ENCODE measurements at regions not wholly inside any gene's neighbourhood (a gene's known extent, or its start where the extent isn't known, plus 50 kb on each side); places are given as distances from the start of the nearest gene placed in this dataset.

GRCh38 chr11:86193297-86194095, 51.1 kb upstream of the EED start:
- peak; percentile 28 to 55 for DNase-seq (ENCODE audit: low read depth in 2 of 2)

GRCh38 chr11:86192519-86193257, 51.9 kb upstream of the EED start:
- no peak for DNase-seq (ENCODE audit: low read depth in 2 of 2)

- DNase-seq (ENCODE audit: low read depth in 2 of 2): no peak
These were observed 52.7 kb upstream of the EED start for GRCh38 chr11:86191874-86192273.

GRCh38 chr11:86187027-86187426, 57.5 kb upstream of the EED start:
- DNase-seq (ENCODE audit: low read depth in 2 of 2): no peak

GRCh38 chr11:86186386-86186785, 58.2 kb upstream of the EED start:
- no peak for DNase-seq (ENCODE audit: low read depth in 2 of 2)

- no peak for DNase-seq (ENCODE audit: low read depth in 2 of 2)
These were observed 59.2 kb upstream of the EED start for GRCh38 chr11:86185381-86185750.

- no peak for DNase-seq (ENCODE audit: low read depth in 2 of 2)
These were observed 59.7 kb upstream of the EED start for GRCh38 chr11:86184728-86185380.

- peak in 1 of 2 donors; percentile 33 for DNase-seq (ENCODE audit: low read depth in 2 of 2)
These were observed 60.9 kb upstream of the EED start for GRCh38 chr11:86183694-86184093.

- peak; percentile 32 to 36 for DNase-seq (ENCODE audit: low read depth in 2 of 2)
These were observed 61.5 kb upstream of the EED start for GRCh38 chr11:86182976-86183584.

GRCh38 chr11:86181379-86181778, 63.2 kb upstream of the EED start:
- no peak for DNase-seq (ENCODE audit: low read depth in 2 of 2)

- DNase-seq (ENCODE audit: low read depth in 2 of 2): no peak
These were observed 63.7 kb upstream of the EED start for GRCh38 chr11:86180851-86181250.

- DNase-seq (ENCODE audit: low read depth in 2 of 2): no peak
These were observed 64.1 kb upstream of the EED start for GRCh38 chr11:86180423-86180822.

GRCh38 chr11:86179646-86180064, 64.9 kb upstream of the EED start:
- DNase-seq (ENCODE audit: low read depth in 2 of 2): no peak

- no peak for DNase-seq (ENCODE audit: low read depth in 2 of 2)
These were observed 67.3 kb upstream of the EED start for GRCh38 chr11:86177302-86177701.

- peak in 1 of 2 donors; percentile 20 for DNase-seq (ENCODE audit: low read depth in 2 of 2)
These were observed 68.2 kb upstream of the EED start for GRCh38 chr11:86176165-86176884.

GRCh38 chr11:86175626-86176025, 68.9 kb upstream of the EED start:
- DNase-seq (ENCODE audit: low read depth in 2 of 2): no peak

- no peak for DNase-seq (ENCODE audit: low read depth in 2 of 2)
These were observed 69.4 kb upstream of the EED start for GRCh38 chr11:86175191-86175590.

- DNase-seq (ENCODE audit: low read depth in 2 of 2): no peak
These were observed 70.2 kb upstream of the EED start for GRCh38 chr11:86174101-86175046.

- no peak for DNase-seq (ENCODE audit: low read depth in 2 of 2)
These were observed 71.7 kb upstream of the EED start for GRCh38 chr11:86172894-86173293.

GRCh38 chr11:86171627-86172026, 72.9 kb upstream of the EED start:
- no peak for DNase-seq (ENCODE audit: low read depth in 2 of 2)

Measured in stimulated activated CD4-positive, alpha-beta T cell treated with anti-CD3 and anti-CD28 coated beads, Interleukin-1b, Interleukin-23, amount 100 ng/mL, for 4 hours (primary cell).